ENCODE measurements at regions not wholly inside any gene's neighbourhood (a gene's known extent, or its start where the extent isn't known, plus 50 kb on each side); places are given as distances from the start of the nearest gene placed in this dataset.

DNA sequence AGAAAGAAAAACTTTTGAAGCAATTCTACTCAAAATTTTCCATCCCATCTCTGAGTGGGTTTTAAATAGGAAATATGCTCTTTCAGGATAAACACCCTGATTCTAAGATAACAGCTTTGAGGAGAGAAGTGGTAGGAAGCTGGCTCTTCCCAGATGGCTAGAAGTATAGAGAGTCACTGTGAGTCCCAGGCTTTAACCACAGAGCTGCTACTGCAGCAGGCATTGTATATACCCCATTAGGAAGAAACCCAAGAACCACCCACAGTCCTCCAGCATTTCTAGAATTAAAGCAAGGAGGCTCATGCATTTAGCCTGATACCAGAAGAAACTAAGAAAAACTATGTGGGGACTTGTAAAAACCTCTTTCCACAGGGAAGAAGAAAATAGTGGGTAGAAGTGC is 1405.6 kb upstream of the TENM4 start:
- Histone ChIP-seq H3K27me3 (ENCODE audit: control insufficient read depth, insufficient read depth, low read length, poor library complexity, severe bottlenecking) (no peaks in the 10 kb centered on the region), H3K4me1 (ENCODE audit: control insufficient read depth, insufficient read depth, low read length) (no peaks in the 10 kb centered on the region), H3K27ac (ENCODE audit: low read depth, low read length) (no peak overlapping the region), H3K9ac (ENCODE audit: extremely low read depth, low read length, poor library complexity, severe bottlenecking) (no peak overlapping the region), H3K4me3 (ENCODE audit: low read length) (no peak overlapping the region), H3K9me3 (ENCODE audit: control insufficient read depth, low read length) (no peaks in the 10 kb centered on the region), H3K36me3 (ENCODE audit: control insufficient read depth, insufficient read depth, low read length) (no peaks in the 10 kb centered on the region)
- H3K9me3 Mint-ChIP-seq, result no peaks in the 10 kb centered on the region
- TF ChIP-seq, protein P1, sequence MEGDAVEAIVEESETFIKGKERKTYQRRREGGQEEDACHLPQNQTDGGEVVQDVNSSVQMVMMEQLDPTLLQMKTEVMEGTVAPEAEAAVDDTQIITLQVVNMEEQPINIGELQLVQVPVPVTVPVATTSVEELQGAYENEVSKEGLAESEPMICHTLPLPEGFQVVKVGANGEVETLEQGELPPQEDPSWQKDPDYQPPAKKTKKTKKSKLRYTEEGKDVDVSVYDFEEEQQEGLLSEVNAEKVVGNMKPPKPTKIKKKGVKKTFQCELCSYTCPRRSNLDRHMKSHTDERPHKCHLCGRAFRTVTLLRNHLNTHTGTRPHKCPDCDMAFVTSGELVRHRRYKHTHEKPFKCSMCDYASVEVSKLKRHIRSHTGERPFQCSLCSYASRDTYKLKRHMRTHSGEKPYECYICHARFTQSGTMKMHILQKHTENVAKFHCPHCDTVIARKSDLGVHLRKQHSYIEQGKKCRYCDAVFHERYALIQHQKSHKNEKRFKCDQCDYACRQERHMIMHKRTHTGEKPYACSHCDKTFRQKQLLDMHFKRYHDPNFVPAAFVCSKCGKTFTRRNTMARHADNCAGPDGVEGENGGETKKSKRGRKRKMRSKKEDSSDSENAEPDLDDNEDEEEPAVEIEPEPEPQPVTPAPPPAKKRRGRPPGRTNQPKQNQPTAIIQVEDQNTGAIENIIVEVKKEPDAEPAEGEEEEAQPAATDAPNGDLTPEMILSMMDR (conservative IDR thresholded peaks at IDR 0.05), result no peak
- H3K36me3 Mint-ChIP-seq (ENCODE audit: low read depth), result no peaks in the 10 kb centered on the region
- H3K27me3 Mint-ChIP-seq (ENCODE audit: insufficient read depth), result no peaks in the 10 kb centered on the region
- H3K4me1 Mint-ChIP-seq, result peaks cover 14% of the 10 kb centered on the region
- H3K27ac Mint-ChIP-seq, result no peak overlapping the region
- no peak for DNase-seq
- no peak overlapping the region for H3K4me3 Mint-ChIP-seq

DNA sequence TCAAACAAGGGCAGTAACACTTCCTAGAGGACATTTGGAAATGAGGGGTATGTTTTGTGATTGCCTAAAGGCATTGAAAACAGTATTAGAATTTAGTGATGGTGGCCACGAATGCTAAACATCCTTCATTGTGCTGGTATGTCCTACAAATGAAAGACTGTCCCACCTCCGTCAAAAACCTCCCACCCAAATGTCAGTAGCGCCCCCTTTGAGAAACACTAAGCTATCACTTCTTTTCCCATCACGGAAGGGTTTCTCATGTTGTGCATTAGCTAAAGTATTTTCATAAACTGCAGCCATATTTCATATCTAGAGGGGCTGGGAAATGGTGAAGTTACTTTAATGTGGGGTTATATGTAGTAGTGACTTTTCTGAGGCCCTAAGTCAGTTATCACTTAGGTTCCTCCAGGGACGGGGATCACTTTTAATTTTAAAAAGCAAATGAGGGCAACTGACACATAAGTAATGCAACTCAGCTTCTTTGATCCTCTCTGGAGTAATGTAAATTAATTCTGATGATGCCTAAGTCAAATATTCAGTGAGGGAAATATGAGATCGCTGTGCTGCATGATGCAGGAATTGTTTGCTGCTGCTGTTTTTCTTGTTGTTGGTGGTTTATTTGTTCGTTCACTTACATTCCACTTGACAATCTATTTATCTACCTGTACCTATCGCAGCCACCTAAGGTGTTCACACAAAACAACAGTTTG is 1403.4 kb upstream of the TENM4 start:
- TF ChIP-seq, protein P1 (conservative IDR thresholded peaks at IDR 0.05), result peak; percentile 67
- peaks cover 14% of the 10 kb centered on the region for H3K4me1 Mint-ChIP-seq
- no peak overlapping the region for H3K4me3 Mint-ChIP-seq
- no peak overlapping the region for H3K27ac Mint-ChIP-seq
- Histone ChIP-seq H3K27me3 (ENCODE audit: control insufficient read depth, insufficient read depth, low read length, poor library complexity, severe bottlenecking) (no peaks in the 10 kb centered on the region), H3K9me3 (ENCODE audit: control insufficient read depth, low read length) (no peaks in the 10 kb centered on the region), H3K4me1 (ENCODE audit: control insufficient read depth, insufficient read depth, low read length) (no peaks in the 10 kb centered on the region), H3K27ac (ENCODE audit: low read depth, low read length) (no peak overlapping the region), H3K36me3 (ENCODE audit: control insufficient read depth, insufficient read depth, low read length) (no peaks in the 10 kb centered on the region), H3K9ac (ENCODE audit: extremely low read depth, low read length, poor library complexity, severe bottlenecking) (no peak overlapping the region), H3K4me3 (ENCODE audit: low read length) (no peak overlapping the region)
- no peaks in the 10 kb centered on the region for H3K9me3 Mint-ChIP-seq
- 92 to 100% methylated on average over 1 to 7 of the region's 8 CpGs for WGBS, 2 experiments (ENCODE audit: insufficient coverage in 1 of 2, insufficient read length in 1 of 2)
- H3K27me3 Mint-ChIP-seq (ENCODE audit: insufficient read depth), result no peaks in the 10 kb centered on the region
- H3K36me3 Mint-ChIP-seq (ENCODE audit: low read depth), result no peaks in the 10 kb centered on the region
- peak; percentile 50 for DNase-seq

DNA sequence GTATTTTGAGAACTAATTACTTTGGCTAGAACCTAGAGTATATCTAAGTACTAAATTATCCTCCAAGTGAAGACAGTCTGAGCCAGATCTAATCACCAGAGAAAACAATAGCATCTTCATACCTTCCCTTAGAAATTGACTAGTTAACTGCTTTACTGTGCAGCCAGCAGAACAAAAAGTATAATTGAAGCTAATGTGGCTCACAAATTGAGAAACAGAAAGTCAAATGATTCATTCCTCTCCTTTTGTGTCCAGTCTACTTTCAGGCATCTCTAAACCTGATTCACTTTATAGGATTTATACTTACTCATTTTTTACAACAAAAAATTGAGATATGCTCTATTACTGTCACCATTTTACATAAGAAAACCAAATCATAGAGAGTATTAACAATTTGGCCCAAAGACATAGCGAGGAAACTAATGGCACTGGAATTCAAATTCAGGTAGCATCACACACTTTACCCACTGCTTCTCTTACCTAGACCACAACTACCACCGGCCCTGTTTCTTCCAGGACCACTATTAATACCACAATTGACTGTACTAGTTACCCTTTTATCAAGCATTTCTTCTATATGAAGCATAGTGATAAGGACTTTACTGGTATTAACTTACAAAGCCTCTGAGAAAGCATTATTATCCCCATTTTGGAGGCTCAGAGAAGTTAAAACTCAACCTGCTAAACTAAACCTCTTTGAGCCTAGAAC is 1402.6 kb upstream of the TENM4 start:
- TF ChIP-seq, protein P1 (conservative IDR thresholded peaks at IDR 0.05), result no peak
- no peak overlapping the region for H3K27ac Mint-ChIP-seq
- no peaks in the 10 kb centered on the region for H3K36me3 Mint-ChIP-seq (ENCODE audit: low read depth)

More for the DNA sequence above, 1402.6 kb upstream of the TENM4 start:
- Mint-ChIP-seq H3K27me3 (ENCODE audit: insufficient read depth) (no peaks in the 10 kb centered on the region), H3K4me3 (no peak overlapping the region), H3K9me3 (no peaks in the 10 kb centered on the region), H3K4me1 (peaks cover 14% of the 10 kb centered on the region)
- Histone ChIP-seq H3K4me1 (ENCODE audit: control insufficient read depth, insufficient read depth, low read length) (no peaks in the 10 kb centered on the region), H3K36me3 (ENCODE audit: control insufficient read depth, insufficient read depth, low read length) (no peaks in the 10 kb centered on the region), H3K27me3 (ENCODE audit: control insufficient read depth, insufficient read depth, low read length, poor library complexity, severe bottlenecking) (no peaks in the 10 kb centered on the region), H3K9me3 (ENCODE audit: control insufficient read depth, low read length) (no peaks in the 10 kb centered on the region), H3K27ac (ENCODE audit: low read depth, low read length) (no peak overlapping the region), H3K4me3 (ENCODE audit: low read length) (no peak overlapping the region), H3K9ac (ENCODE audit: extremely low read depth, low read length, poor library complexity, severe bottlenecking) (no peak overlapping the region)
- no peak for DNase-seq
- WGBS, 2 experiments (ENCODE audit: insufficient coverage in 1 of 2, insufficient read length in 1 of 2), result 95 to 100% methylated on average over 1 to 2 of the region's 2 CpGs

All from endodermal cell (in vitro differentiated cells).